ENCODE measurements at regions not wholly inside any gene's neighbourhood (a gene's known extent, or its start where the extent isn't known, plus 50 kb on each side); places are given as distances from the start of the nearest gene placed in this dataset.

- Histone ChIP-seq H3K79me1 (ENCODE audit: low read depth, low read length) (no peaks in the 10 kb centered on the region), H2BK12ac (ENCODE audit: low read depth, low read length) (no peak overlapping the region), H2BK120ac (replicated peaks; ENCODE audit: low read depth, low read length) (no peak overlapping the region), H3K56ac (replicated peaks; ENCODE audit: insufficient read length, low read depth, low read length) (no peak overlapping the region), H3K27ac (ENCODE audit: low read depth, low read length) (no peak overlapping the region), H3K79me2 (ENCODE audit: control insufficient read depth in 1 of 2, insufficient read depth in 2 of 2, low read length in 2 of 2) (no peaks in the 10 kb centered on the region), H4K5ac (ENCODE audit: insufficient read length, low read depth, low read length) (no peak overlapping the region), H3K18ac (ENCODE audit: extremely low read depth, low read length) (no peak overlapping the region), H2BK15ac (ENCODE audit: low read length) (no peak overlapping the region), H4K8ac (ENCODE audit: extremely low read depth, insufficient read depth, low read length) (no peak overlapping the region), H3K4me2 (ENCODE audit: insufficient read depth in 1 of 2, low read depth in 2 of 2, low read length in 2 of 2) (no peak overlapping the region), H2AFZ (ENCODE audit: low read length) (no peak overlapping the region), H3K9me3 (ENCODE audit: insufficient read depth in 2 of 2, low read depth in 1 of 2, low read length in 1 of 2) (no peaks in the 10 kb centered on the region), H3K9ac (replicated peaks in 1 of 4; ENCODE audit: extremely low read depth in 1 of 4, low read depth in 3 of 4, low read length in 3 of 4) (no peak overlapping the region), H4K91ac (replicated peaks; ENCODE audit: insufficient read length, low read length) (no peak overlapping the region), H3K23ac (ENCODE audit: insufficient read length) (no peak overlapping the region), H3K36me3 (ENCODE audit: control insufficient read depth in 2 of 4, insufficient read depth in 4 of 4, low read length in 3 of 4) (no peaks in the 10 kb centered on the region), H3K23me2 (ENCODE audit: low read depth, low read length) (no peaks in the 10 kb centered on the region; the same call in 1 of the 2 replicates), H2BK20ac (ENCODE audit: low read length) (no peak overlapping the region), H3K27me3 (replicated peaks in 1 of 4; ENCODE audit: control insufficient read depth in 3 of 4, extremely low read depth in 1 of 4, insufficient read depth in 3 of 4, low read length in 3 of 4) (no peaks in the 10 kb centered on the region), H3K4me1 (replicated peaks in 1 of 4; ENCODE audit: control insufficient read depth in 3 of 4, insufficient read depth in 4 of 4, low read length in 3 of 4) (peaks cover 0 to 13% (median 3%) of the 10 kb centered on the region in 4 experiments; a peak in 2 of 7 replicates), H3K4me3 (ENCODE audit: extremely low read depth in 1 of 4, insufficient read depth in 2 of 4, low read depth in 3 of 4, low read length in 4 of 4) (no peak overlapping the region), H2AK5ac (ENCODE audit: low read depth, low read length) (no peak overlapping the region), H4K20me1 (replicated peaks in 1 of 2; ENCODE audit: control insufficient read depth in 1 of 2, insufficient read depth in 2 of 2, low read length in 2 of 2) (no peaks in the 10 kb centered on the region), H3K4ac (replicated peaks; ENCODE audit: insufficient read length, low read depth, low read length) (no peak overlapping the region), H3K14ac (ENCODE audit: insufficient read length) (no peak overlapping the region), H2BK5ac (ENCODE audit: low read depth, low read length) (no peak overlapping the region)
- FAIRE-seq (peak; percentile 19), DNase-seq (ENCODE audit: low read depth in 1 of 2, low spot score in 2 of 2) (no peak)
- ChIA-PET POLR2A (ENCODE audit: partially characterized antibody) (interaction anchor here (1.0 kb wide), 1 partner anchor 109 kb away, joined by 6 read pairs; no protein-coding TSS in a partner anchor), CTCF (ENCODE audit: partially characterized antibody) (interaction anchor here (0.6 to 1.6 kb wide), 8 partner anchors 25 to 1708 kb away, joined by 3 to 8 read pairs (median 3); partner anchors contain the start of genes ITGA1 and PELO)
- 88% methylated on average over 2 of the region's 2 CpGs; no CpG with 5 or more reads in 1 of the 2 experiments for WGBS, 2 experiments (ENCODE audit: extremely low coverage in 1 of 2, insufficient coverage in 1 of 2, insufficient read length in 1 of 2, insufficient replicate concordance in 2 of 2, low coverage in 1 of 2, low lambda C conversion rate in 2 of 2, missing lambda C conversion rate in 1 of 2)
- TF ChIP-seq CHD1 (IDR thresholded peaks at IDR 0.05; ENCODE audit: low read depth, low read length) (no peak), POLR2AphosphoS5 (IDR thresholded peaks at IDR 0.05; ENCODE audit: low read depth, low read length) (no peak), HDAC2 (IDR thresholded peaks at IDR 0.05; ENCODE audit: borderline replicate concordance in 1 of 2, low read depth in 2 of 2, low read length in 2 of 2) (no peak), NRF1 (IDR thresholded peaks at IDR 0.05; ENCODE audit: low read depth, low read length) (no peak), SP4 (IDR thresholded peaks at IDR 0.05; ENCODE audit: low read length) (no peak), TEAD4 (IDR thresholded peaks at IDR 0.05; ENCODE audit: low read depth, low read length) (no peak), CBX5 (IDR thresholded peaks at IDR 0.05; ENCODE audit: low read depth, low read length) (no peak), KDM1A (IDR thresholded peaks at IDR 0.05; ENCODE audit: borderline replicate concordance, low read length) (no peak), POU5F1 (IDR thresholded peaks at IDR 0.05; ENCODE audit: low read depth, low read length) (no peak), EP300 (IDR thresholded peaks at IDR 0.05; ENCODE audit: borderline replicate concordance in 1 of 2, low read depth in 2 of 2, low read length in 2 of 2) (no peak), SUZ12 (IDR thresholded peaks at IDR 0.05; ENCODE audit: low read length) (no peak), EGR1 (IDR thresholded peaks at IDR 0.05; ENCODE audit: borderline replicate concordance, low read depth, low read length) (no peak), SIN3A (conservative IDR thresholded peaks at IDR 0.05 in 1 of 2, IDR thresholded peaks at IDR 0.05 in 1 of 2; ENCODE audit: low read depth in 1 of 2, low read length in 2 of 2) (no peak), BACH1 (IDR thresholded peaks at IDR 0.05; ENCODE audit: low read length) (no peak), YY1 (IDR thresholded peaks at IDR 0.05; ENCODE audit: low read depth, low read length) (no peak)
Measured at GRCh38 chr5:52690236-52690768, 97.4 kb upstream of the ITGA1 start.

Data from H1 (cell line).